GM10248 (cell line): ENCODE measurements at regions not wholly inside any gene's neighbourhood (a gene's known extent, or its start where the extent isn't known, plus 50 kb on each side); places are given as distances from the start of the nearest gene placed in this dataset.

Source experiments
- CTCF ChIA-PET: fragments of 300-600 bp; sonication (Branson Sonifier 250); formaldehyde crosslinking; extraction: SDS; loops from one replicate; lab custom pipeline; 2021; ENCODE audit warnings: antibody characterized with exemption; lab: Yijun Ruan, JAX
- POLR2A ChIA-PET: fragments of 350-650 bp; sonication (Branson Sonifier 250); formaldehyde crosslinking; extraction: SDS; loops from one replicate; lab custom pipeline; 2020; ENCODE audit warnings: antibody characterized with exemption; lab: Yijun Ruan, JAX
- DNase-seq: peaks from one replicate; pipeline ENCODE4 v3.0.0; 2012; ENCODE audit errors: extremely low spot score
- CTCF ChIP-seq: IDR thresholded peaks from 2 replicates; pipeline ENCODE4 v1.5.1; 2012; ENCODE audit warnings: mild to moderate bottlenecking, low read depth; ENCODE audit errors: extremely low read depth, missing control alignments, control extremely low read depth

GRCh38 chr1:61539720-61540462 is 185.1 kb downstream of the TM2D1 start:
- DNase-seq = no peak

GRCh38 chr1:61538228-61538627 is 186.7 kb downstream of the TM2D1 start:
- POLR2A ChIA-PET = no interaction called here
- TF ChIP-seq CTCF = no peak
- CTCF ChIA-PET = interaction anchor here (2.8 kb wide), 1 partner anchor 50 kb away, joined by 7 read pairs; no protein-coding TSS in a partner anchor
- DNase-seq = no peak

More at GRCh38 chr1:61539720-61540462, 185.1 kb downstream of the TM2D1 start:
- CTCF ChIA-PET = interaction anchor here (0.7 to 2.8 kb wide), 3 partner anchors 49 to 102 kb away, joined by 3 to 7 read pairs (median 3); no protein-coding TSS in a partner anchor
- no peak for TF ChIP-seq CTCF
- POLR2A ChIA-PET = no interaction called here

GRCh38 chr1:61536174-61537108 is 188.5 kb downstream of the TM2D1 start:
- TF ChIP-seq CTCF = no peak
- CTCF ChIA-PET = no interaction called here

GRCh38 chr1:61534847-61535246 is 190.1 kb downstream of the TM2D1 start:
- CTCF ChIA-PET = no interaction called here
- no peak for TF ChIP-seq CTCF
- POLR2A ChIA-PET = no interaction called here
- no peak for DNase-seq

More at GRCh38 chr1:61536174-61537108, 188.5 kb downstream of the TM2D1 start:
- no peak for DNase-seq
- POLR2A ChIA-PET = no interaction called here

- DNase-seq = no peak
- CTCF ChIA-PET = no interaction called here
- POLR2A ChIA-PET = no interaction called here
- TF ChIP-seq CTCF = no peak
Observed at GRCh38 chr1:61533546-61533945, 191.4 kb downstream of the TM2D1 start.

GRCh38 chr1:61531716-61532115 is 193.2 kb downstream of the TM2D1 start:
- POLR2A ChIA-PET = no interaction called here
- no peak for TF ChIP-seq CTCF
- CTCF ChIA-PET = no interaction called here

More at GRCh38 chr1:61531716-61532115, 193.2 kb downstream of the TM2D1 start:
- DNase-seq = no peak
